H9 (cell line): ENCODE measurements at regions not wholly inside any gene's neighbourhood (a gene's known extent, or its start where the extent isn't known, plus 50 kb on each side); places are given as distances from the start of the nearest gene placed in this dataset.

Experiments used
- DNase-seq: peaks from one replicate; pipeline ENCODE4 v3.0.0-alpha.2; 2017
- H2AFZ ChIP-seq: one replicate; pipeline ENCODE4 v1.6.1; 2013; ENCODE audit warnings: mild to moderate bottlenecking, low read length, control low read depth, moderate library complexity
- H2AK5ac ChIP-seq: 2 replicates; pipeline ENCODE4 v1.6.1; 2013; ENCODE audit warnings: low read length, control low read depth, mixed read lengths; ENCODE audit not compliant: insufficient read length
- H2BK120ac ChIP-seq: one replicate; pipeline ENCODE4 v1.6.1; 2013; ENCODE audit warnings: low read depth, mild to moderate bottlenecking, low read length, control low read depth, inconsistent platforms; ENCODE audit not compliant: poor library complexity, severe bottlenecking
- H2BK12ac ChIP-seq: 2 replicates; pipeline ENCODE4 v1.6.1; 2013; ENCODE audit warnings: low read length, control low read depth, mixed read lengths, low read depth; ENCODE audit not compliant: insufficient read length
- H2BK15ac ChIP-seq: 2 replicates; pipeline ENCODE4 v1.6.1; 2013; ENCODE audit warnings: low read depth, low read length, control low read depth
- H2BK20ac ChIP-seq: one replicate; pipeline ENCODE4 v1.6.1; 2013; ENCODE audit warnings: low read depth, mild to moderate bottlenecking, low read length, control low read depth, inconsistent platforms; ENCODE audit not compliant: poor library complexity, severe bottlenecking
- H2BK5ac ChIP-seq: 2 replicates; pipeline ENCODE4 v1.6.1; 2013; ENCODE audit warnings: low read length, control low read depth, mixed read lengths; ENCODE audit not compliant: insufficient read length
- H3K14ac ChIP-seq: 2 replicates; pipeline ENCODE4 v1.6.1; 2013; ENCODE audit warnings: low read length, control low read depth; ENCODE audit not compliant: insufficient read depth
- H3K18ac ChIP-seq: 2 replicates; pipeline ENCODE4 v1.6.1; 2013; ENCODE audit warnings: low read depth, mild to moderate bottlenecking, mixed read lengths, low read length, control low read depth; ENCODE audit not compliant: insufficient read length
- H3K23ac ChIP-seq: 2 replicates; pipeline ENCODE4 v1.6.1; 2013; ENCODE audit warnings: low read length, control low read depth, mixed read lengths, low read depth; ENCODE audit not compliant: insufficient read length
- H3K23me2 ChIP-seq: 2 replicates; pipeline ENCODE4 v1.6.1; 2013; ENCODE audit warnings: low read depth, mild to moderate bottlenecking, mixed read lengths, low read length, control low read depth; ENCODE audit not compliant: insufficient read length, poor library complexity, severe bottlenecking
- H3K27ac ChIP-seq: 2 replicates; pipeline ENCODE4 v1.5.1; 2013; ENCODE audit warnings: low read length, control low read depth, mixed read lengths, low read depth; ENCODE audit not compliant: insufficient read length
- H3K27me3 ChIP-seq: 2 replicates; pipeline ENCODE4 v1.6.1; 2013; ENCODE audit warnings: low read length, control low read depth, inconsistent platforms; ENCODE audit not compliant: insufficient read depth
- H3K4ac ChIP-seq: 2 replicates; pipeline ENCODE4 v1.6.1; 2013; ENCODE audit warnings: low read depth, mild to moderate bottlenecking, control low read depth, inconsistent platforms, low read length, moderate library complexity
- H3K4me1 ChIP-seq: 2 replicates; pipeline ENCODE4 v1.6.1; 2013; ENCODE audit warnings: low read length, control low read depth, inconsistent platforms; ENCODE audit not compliant: insufficient read depth
- H3K4me2 ChIP-seq: 2 replicates; pipeline ENCODE4 v1.6.1; 2013; ENCODE audit warnings: low read length, control low read depth, mixed read lengths; ENCODE audit not compliant: insufficient read length, insufficient read depth
- H3K56ac ChIP-seq: 2 replicates; pipeline ENCODE4 v1.6.1; 2013; ENCODE audit warnings: low read depth, mild to moderate bottlenecking, mixed read lengths, low read length, control low read depth; ENCODE audit not compliant: insufficient read length
- H3K79me1 ChIP-seq: 2 replicates; pipeline ENCODE4 v1.6.1; 2013; ENCODE audit warnings: low read depth, mild to moderate bottlenecking, moderate library complexity, low read length, control low read depth, inconsistent platforms; ENCODE audit not compliant: insufficient read depth, poor library complexity, severe bottlenecking
- H3K79me2 ChIP-seq: 2 replicates; pipeline ENCODE4 v1.6.1; 2013; ENCODE audit warnings: low read length, control low read depth, inconsistent platforms; ENCODE audit not compliant: insufficient read depth
- H3K9ac ChIP-seq: 2 replicates; pipeline ENCODE4 v1.6.1; 2013; ENCODE audit warnings: low read length, control low read depth, mixed read lengths; ENCODE audit not compliant: insufficient read length; ENCODE audit errors: extremely low read depth
- H3K9me3 ChIP-seq: one replicate; pipeline ENCODE4 v1.6.1; 2013; ENCODE audit warnings: low read depth, low read length, inconsistent platforms; ENCODE audit not compliant: control insufficient read depth
- H3T11ph ChIP-seq: one replicate; pipeline ENCODE4 v1.6.1; 2013; ENCODE audit warnings: mild to moderate bottlenecking, low read length, control low read depth, inconsistent platforms
- H4K20me1 ChIP-seq: one replicate; pipeline ENCODE4 v1.6.1; 2013; ENCODE audit not compliant: control insufficient read depth, insufficient read length, insufficient read depth
- H4K5ac ChIP-seq: 2 replicates; pipeline ENCODE4 v1.6.1; 2013; ENCODE audit warnings: low read depth, mild to moderate bottlenecking, mixed read lengths, low read length, control low read depth; ENCODE audit not compliant: insufficient read length
- H4K8ac ChIP-seq: replicated peaks from 2 replicates; pipeline ENCODE4 v1.6.1; 2013; ENCODE audit warnings: low read length, control low read depth, mixed read lengths, low read depth; ENCODE audit not compliant: insufficient read length
- H4K91ac ChIP-seq: 2 replicates; pipeline ENCODE4 v1.6.1; 2013; ENCODE audit warnings: low read depth, mild to moderate bottlenecking, moderate library complexity, mixed read lengths, low read length, control low read depth; ENCODE audit not compliant: insufficient read length
- H3K27ac Mint-ChIP-seq, 3 experiments: 2 replicates in 2 of 3; 3 replicates in 1 of 3; pipeline ENCODE4 v1.8.0; 2020 to 2021; ENCODE audit warnings: mixed read lengths in 3 of 3, mild to moderate bottlenecking in 1 of 3, moderate library complexity in 1 of 3
- H3K27me3 Mint-ChIP-seq: 2 replicates; pipeline ENCODE4 v1.8.0; 2021; ENCODE audit warnings: low read depth, mild to moderate bottlenecking, moderate library complexity, mixed read lengths
- H3K36me3 Mint-ChIP-seq, 3 experiments: 2 replicates in 2 of 3; 3 replicates in 1 of 3; pipeline ENCODE4 v1.8.0; 2020 to 2021; ENCODE audit warnings: low read depth in 3 of 3, mixed read lengths in 3 of 3; ENCODE audit not compliant: insufficient read depth in 1 of 3
- H3K4me1 Mint-ChIP-seq, 2 experiments: 2 replicates each; pipeline ENCODE4 v1.8.0; 2020; ENCODE audit warnings: mixed read lengths in 2 of 2
- H3K4me3 Mint-ChIP-seq, 2 experiments: 2 replicates in 1 of 2; 3 replicates in 1 of 2; pipeline ENCODE4 v1.8.0; 2020 to 2021; ENCODE audit warnings: mild to moderate bottlenecking in 2 of 2, mixed read lengths in 2 of 2, moderate library complexity in 1 of 2
- H3K9me3 Mint-ChIP-seq, 2 experiments: 2 replicates in 1 of 2; 3 replicates in 1 of 2; pipeline ENCODE4 v1.8.0; 2020; ENCODE audit warnings: mild to moderate bottlenecking in 2 of 2, mixed read lengths in 2 of 2, moderate library complexity in 1 of 2
- WGBS: extraction: QIAGEN DNeasy Blood & Tissue Kit; methylation state at CpG from one replicate; pipeline ENCODE4 v1.1.7; 2013; ENCODE audit warnings: missing lambda C conversion rate, low lambda C conversion rate, mixed read lengths; ENCODE audit not compliant: insufficient read length; ENCODE audit errors: extremely low coverage; 5-methylcytosine and 5-hydroxymethylcytosine counted together
- TF ChIP-seq, protein P1 (sequence below): fragments of 200-600 bp; sonication (generic); conservative IDR thresholded peaks from 3 replicates; pipeline ENCODE4 v1.8.0; 2021; ENCODE audit warnings: antibody characterized with exemption, mild to moderate bottlenecking

DNA sequence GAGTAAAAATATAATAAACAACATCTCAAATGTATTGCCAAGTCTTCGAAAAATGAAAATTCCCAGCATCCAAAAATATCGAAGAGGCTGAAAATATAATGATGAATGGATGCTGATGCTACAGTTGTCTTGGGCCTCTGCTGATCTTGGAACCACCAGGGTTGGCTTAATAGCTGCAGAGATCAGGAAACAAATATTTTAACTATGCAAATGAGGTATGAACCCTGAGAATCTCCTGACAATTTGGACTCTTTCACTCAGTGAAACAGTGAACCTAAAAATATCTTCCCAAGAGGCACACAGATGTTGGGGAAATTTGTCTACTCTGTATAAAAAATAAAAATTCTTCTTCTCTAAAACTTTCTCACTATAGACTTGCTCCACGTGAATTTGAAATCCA, 97.7 kb upstream of the EGFR start:
- Histone ChIP-seq H3K4me1 (no peaks in the 10 kb centered on the region), H3K79me1 (no peaks in the 10 kb centered on the region), H3K4ac (no peak overlapping the region), H3K9ac (no peak overlapping the region), H3K27me3 (no peaks in the 10 kb centered on the region), H3K79me2 (no peaks in the 10 kb centered on the region), H2BK5ac (no peak overlapping the region), H2BK12ac (no peak overlapping the region), H3K23ac (no peak overlapping the region), H3K9me3 (no peaks in the 10 kb centered on the region), H4K91ac (no peak overlapping the region), H4K8ac (no peak overlapping the region), H3K18ac (no peak overlapping the region), H2BK15ac (no peak overlapping the region), H3K27ac (no peak overlapping the region), H2BK120ac (no peak overlapping the region), H2BK20ac (no peak overlapping the region), H3K4me2 (no peak overlapping the region), H3K14ac (no peak overlapping the region), H3K23me2 (no peaks in the 10 kb centered on the region), H4K20me1 (no peaks in the 10 kb centered on the region), H3K56ac (no peak overlapping the region), H4K5ac (no peak overlapping the region), H3T11ph (no peak overlapping the region), H2AK5ac (no peak overlapping the region), H2AFZ (no peak overlapping the region)
- no CpG with 5 or more reads among the region's 3 CpGs for WGBS
- no peak overlapping the region for H3K27ac Mint-ChIP-seq
- peaks cover 9% of the 10 kb centered on the region for H3K27me3 Mint-ChIP-seq
- no peak for DNase-seq
- no peak overlapping the region for H3K4me3 Mint-ChIP-seq
- peaks cover 0 to 13% of the 10 kb centered on the region in 2 experiments; a peak in 3 of 5 replicates for H3K9me3 Mint-ChIP-seq
- TF ChIP-seq, protein P1, sequence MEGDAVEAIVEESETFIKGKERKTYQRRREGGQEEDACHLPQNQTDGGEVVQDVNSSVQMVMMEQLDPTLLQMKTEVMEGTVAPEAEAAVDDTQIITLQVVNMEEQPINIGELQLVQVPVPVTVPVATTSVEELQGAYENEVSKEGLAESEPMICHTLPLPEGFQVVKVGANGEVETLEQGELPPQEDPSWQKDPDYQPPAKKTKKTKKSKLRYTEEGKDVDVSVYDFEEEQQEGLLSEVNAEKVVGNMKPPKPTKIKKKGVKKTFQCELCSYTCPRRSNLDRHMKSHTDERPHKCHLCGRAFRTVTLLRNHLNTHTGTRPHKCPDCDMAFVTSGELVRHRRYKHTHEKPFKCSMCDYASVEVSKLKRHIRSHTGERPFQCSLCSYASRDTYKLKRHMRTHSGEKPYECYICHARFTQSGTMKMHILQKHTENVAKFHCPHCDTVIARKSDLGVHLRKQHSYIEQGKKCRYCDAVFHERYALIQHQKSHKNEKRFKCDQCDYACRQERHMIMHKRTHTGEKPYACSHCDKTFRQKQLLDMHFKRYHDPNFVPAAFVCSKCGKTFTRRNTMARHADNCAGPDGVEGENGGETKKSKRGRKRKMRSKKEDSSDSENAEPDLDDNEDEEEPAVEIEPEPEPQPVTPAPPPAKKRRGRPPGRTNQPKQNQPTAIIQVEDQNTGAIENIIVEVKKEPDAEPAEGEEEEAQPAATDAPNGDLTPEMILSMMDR = no peak
- H3K36me3 Mint-ChIP-seq = peaks cover 0 to 4% (median 3%) of the 10 kb centered on the region in 3 experiments; a peak in 2 of 7 replicates
- H3K4me1 Mint-ChIP-seq = peaks cover 3% of the 10 kb centered on the region in 2 experiments; a peak in 3 of 4 replicates
